ENCODE measurements at regions not wholly inside any gene's neighbourhood (a gene's known extent, or its start where the extent isn't known, plus 50 kb on each side); places are given as distances from the start of the nearest gene placed in this dataset.
"Not testable (repeated sequence)": the region's sequence is repeated elsewhere in the genome, so short reads cannot be mapped to it uniquely, and the experiment has no call there.

GRCh38 chr6:163750431-163751031, 336.0 kb downstream of the QKI start:
- Histone ChIP-seq H3K4me1 (peaks cover 0 to 6% (median 4%) of the 10 kb centered on the region in 4 donors), H3K27me3 (no peaks in the 10 kb centered on the region), H3K27ac (peak overlapping the region in 2 of 4 donors; percentile 30 to 32), H3K4me3 (no peak overlapping the region), H3K9me3 (peaks cover 0 to 5% (median 0%) of the 10 kb centered on the region in 4 donors), H3K36me3 (no peaks in the 10 kb centered on the region)
- DNase-seq (ENCODE audit: low spot score in 2 of 2), result no peak
- 78 to 82% methylated on average over 22 of the region's 22 CpGs for WGBS, 2 donors
- TF ChIP-seq EP300 (IDR thresholded peaks at IDR 0.05) (no peak), CTCF (IDR thresholded peaks at IDR 0.05) (no peak), POLR2A (IDR thresholded peaks at IDR 0.05) (no peak)

- Histone ChIP-seq H3K4me3 (no peak overlapping the region), H3K27ac (no peak overlapping the region), H3K4me1 (peaks cover 0 to 12% (median 3%) of the 10 kb centered on the region in 4 donors), H3K9me3 (peaks cover 0 to 3% (median 0%) of the 10 kb centered on the region in 4 donors), H3K36me3 (no peaks in the 10 kb centered on the region), H3K27me3 (no peaks in the 10 kb centered on the region)
- WGBS, 2 donors, result 89 to 92% methylated on average over 13 to 14 of the region's 15 CpGs
- no peak for DNase-seq (ENCODE audit: low spot score in 2 of 2)
- TF ChIP-seq CTCF (IDR thresholded peaks at IDR 0.05) (no peak), POLR2A (IDR thresholded peaks at IDR 0.05) (no peak), EP300 (IDR thresholded peaks at IDR 0.05) (no peak)
Measured at GRCh38 chr6:163748886-163749285, 334.4 kb downstream of the QKI start.

GRCh38 chr6:163748036-163748435, 333.5 kb downstream of the QKI start:
- TF ChIP-seq EP300 (IDR thresholded peaks at IDR 0.05), result no peak
- TF ChIP-seq CTCF (IDR thresholded peaks at IDR 0.05), result no peak
- no peak for TF ChIP-seq POLR2A (IDR thresholded peaks at IDR 0.05)
- DNase-seq (ENCODE audit: low spot score in 2 of 2), result no peak
- no peaks in the 10 kb centered on the region for H3K36me3 ChIP-seq
- H3K4me1 ChIP-seq, result peaks cover 0 to 12% (median 3%) of the 10 kb centered on the region in 4 donors
- WGBS, 2 donors, result 89 to 92% methylated on average over 9 of the region's 9 CpGs
- H3K4me3 ChIP-seq, result no peak overlapping the region
- H3K9me3 ChIP-seq, result no peaks in the 10 kb centered on the region
- H3K27ac ChIP-seq, result no peak overlapping the region
- no peaks in the 10 kb centered on the region for H3K27me3 ChIP-seq

- not testable (repeated sequence) for DNase-seq (ENCODE audit: low spot score in 2 of 2); H3K27me3 ChIP-seq; H3K36me3 ChIP-seq; H3K9me3 ChIP-seq; H3K27ac ChIP-seq; H3K4me3 ChIP-seq
- WGBS, 2 donors, result 82 to 91% methylated on average over 5 of the region's 5 CpGs
- H3K4me1 ChIP-seq, result peaks cover 0 to 12% (median 3%) of the 10 kb centered on the region in 4 donors
Measured at GRCh38 chr6:163747058-163747457, 332.5 kb downstream of the QKI start.

- peak in 1 of 2 donors; percentile 14 for DNase-seq (ENCODE audit: low spot score in 2 of 2)
- no peaks in the 10 kb centered on the region for H3K9me3 ChIP-seq
- no peak overlapping the region for H3K4me3 ChIP-seq
- 40 to 42% methylated on average over 10 of the region's 10 CpGs for WGBS, 2 donors
- H3K4me1 ChIP-seq, result peaks cover 0 to 12% (median 3%) of the 10 kb centered on the region in 4 donors
- no peak overlapping the region for H3K27ac ChIP-seq
- no peak for TF ChIP-seq CTCF (IDR thresholded peaks at IDR 0.05)
- TF ChIP-seq EP300 (IDR thresholded peaks at IDR 0.05), result peak in 1 of 2 donors; percentile 32
- H3K36me3 ChIP-seq, result no peaks in the 10 kb centered on the region
- no peaks in the 10 kb centered on the region for H3K27me3 ChIP-seq
Measured at GRCh38 chr6:163745536-163746400, 331.2 kb downstream of the QKI start.

Measured in tibial nerve (tissue), 4 donors.